ENCODE measurements at regions not wholly inside any gene's neighbourhood (a gene's known extent, or its start where the extent isn't known, plus 50 kb on each side); places are given as distances from the start of the nearest gene placed in this dataset.
A peak's percentile ranks its signal among the peaks of the same experiment; 100 is the strongest.

DNA sequence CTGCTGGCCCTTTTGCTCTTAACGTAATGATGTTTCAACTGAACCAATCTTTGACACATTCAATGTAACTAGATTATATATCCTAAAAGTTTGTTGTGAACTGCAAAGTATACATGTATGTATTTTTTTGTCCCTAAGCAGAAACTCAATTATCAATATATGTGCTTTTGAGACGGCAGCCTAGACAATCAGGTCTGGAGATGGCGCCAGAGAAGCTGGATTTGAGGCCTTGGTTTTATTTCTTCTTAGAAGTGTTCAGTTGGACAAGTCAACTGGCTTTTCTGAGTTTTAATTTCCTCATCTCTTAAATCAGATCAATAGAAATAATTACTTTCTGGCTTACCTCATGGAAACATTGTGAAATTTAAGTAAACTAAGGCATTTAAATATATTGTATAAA is 62.5 kb downstream of the DCAF8L1 start:
- no peak overlapping the region for H3K9ac ChIP-seq (replicated peaks; ENCODE audit: extremely low read depth, insufficient read depth, low read length)
- no peaks in the 10 kb centered on the region for H3K27me3 ChIP-seq (ENCODE audit: control insufficient read depth in 2 of 2, insufficient read depth in 2 of 2, low read length in 2 of 2)
- H3K9me1 ChIP-seq (replicated peaks; ENCODE audit: control insufficient read depth, extremely low read depth, insufficient read depth, low read length), result no peaks in the 10 kb centered on the region
- intact Hi-C loops (cut with micrococcal nuclease) (loop anchor here (1.0 kb wide), 1 partner anchor 668 kb away; no protein-coding TSS in a partner anchor), dilution Hi-C loops (cut with MboI; ENCODE audit: extremely low pct_ligation_motif_present, low sequenced_read_pairs) (no loop called here)
- H3K9me3 ChIP-seq (replicated peaks; ENCODE audit: control insufficient read depth, insufficient read depth, low read length), result no peaks in the 10 kb centered on the region
- H2AFZ ChIP-seq (ENCODE audit: low read depth, low read length), result no peak overlapping the region
- H3K4me3 ChIP-seq (replicated peaks in 1 of 3; ENCODE audit: insufficient read depth in 1 of 3, low read depth in 1 of 3, low read length in 3 of 3), result no peak overlapping the region
- ChIA-PET POLR2A (no interaction called here), CTCF (interaction anchor here (1.2 kb wide), 1 partner anchor 18 kb away, joined by 4 read pairs; no protein-coding TSS in a partner anchor)
- BruUV-seq (replicated peaks), result no TSS peak
- no peak for TF ChIP-seq GATA2 (IDR thresholded peaks at IDR 0.05; ENCODE audit: insufficient read depth, insufficient read length, low read depth, low read length)
- TF ChIP-seq, protein P1, sequence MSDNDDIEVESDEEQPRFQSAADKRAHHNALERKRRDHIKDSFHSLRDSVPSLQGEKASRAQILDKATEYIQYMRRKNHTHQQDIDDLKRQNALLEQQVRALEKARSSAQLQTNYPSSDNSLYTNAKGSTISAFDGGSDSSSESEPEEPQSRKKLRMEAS (IDR thresholded peaks at IDR 0.05; ENCODE audit: insufficient read depth, insufficient read length), result no peak
- TF ChIP-seq FOS (IDR thresholded peaks at IDR 0.05; ENCODE audit: borderline replicate concordance, insufficient read depth, low read length), result no peak
- TF ChIP-seq POLR2A (IDR thresholded peaks at IDR 0.05; ENCODE audit: low read depth, low read length), result no peak
- TF ChIP-seq POLR2AphosphoS5 (IDR thresholded peaks at IDR 0.05; ENCODE audit: insufficient read depth, low read depth, low read length), result no peak
- TF ChIP-seq MYC (IDR thresholded peaks at IDR 0.05; ENCODE audit: low read depth, low read length), result no peak
- no peak for TF ChIP-seq JUN (IDR thresholded peaks at IDR 0.05; ENCODE audit: borderline replicate concordance, insufficient read depth, insufficient read length, low read depth)
- no peak for TF ChIP-seq EZH2 (IDR thresholded peaks at IDR 0.05; ENCODE audit: borderline replicate concordance, low read depth, low read length, severe bottlenecking)
- TF ChIP-seq, protein P2, sequence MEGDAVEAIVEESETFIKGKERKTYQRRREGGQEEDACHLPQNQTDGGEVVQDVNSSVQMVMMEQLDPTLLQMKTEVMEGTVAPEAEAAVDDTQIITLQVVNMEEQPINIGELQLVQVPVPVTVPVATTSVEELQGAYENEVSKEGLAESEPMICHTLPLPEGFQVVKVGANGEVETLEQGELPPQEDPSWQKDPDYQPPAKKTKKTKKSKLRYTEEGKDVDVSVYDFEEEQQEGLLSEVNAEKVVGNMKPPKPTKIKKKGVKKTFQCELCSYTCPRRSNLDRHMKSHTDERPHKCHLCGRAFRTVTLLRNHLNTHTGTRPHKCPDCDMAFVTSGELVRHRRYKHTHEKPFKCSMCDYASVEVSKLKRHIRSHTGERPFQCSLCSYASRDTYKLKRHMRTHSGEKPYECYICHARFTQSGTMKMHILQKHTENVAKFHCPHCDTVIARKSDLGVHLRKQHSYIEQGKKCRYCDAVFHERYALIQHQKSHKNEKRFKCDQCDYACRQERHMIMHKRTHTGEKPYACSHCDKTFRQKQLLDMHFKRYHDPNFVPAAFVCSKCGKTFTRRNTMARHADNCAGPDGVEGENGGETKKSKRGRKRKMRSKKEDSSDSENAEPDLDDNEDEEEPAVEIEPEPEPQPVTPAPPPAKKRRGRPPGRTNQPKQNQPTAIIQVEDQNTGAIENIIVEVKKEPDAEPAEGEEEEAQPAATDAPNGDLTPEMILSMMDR (IDR thresholded peaks at IDR 0.05; ENCODE audit: extremely low read depth in 1 of 2, insufficient read depth in 1 of 2, low read depth in 1 of 2, low read length in 2 of 2), result no peak
- no peaks in the 10 kb centered on the region for H3K4me1 ChIP-seq (ENCODE audit: control insufficient read depth, extremely low read depth, insufficient read depth, low read length)
- no peaks in the 10 kb centered on the region for H4K20me1 ChIP-seq (replicated peaks; ENCODE audit: control insufficient read depth, extremely low read depth, insufficient read depth, low read length)
- FAIRE-seq, result no peak
- H3K36me3 ChIP-seq (ENCODE audit: control insufficient read depth in 2 of 2, extremely low read depth in 1 of 2, insufficient read depth in 2 of 2, low read length in 2 of 2), result no peaks in the 10 kb centered on the region
- H3K27ac ChIP-seq (ENCODE audit: insufficient read depth, low read depth, low read length), result no peak overlapping the region
- H3K79me2 ChIP-seq (ENCODE audit: control insufficient read depth, insufficient read depth, low read length), result no peaks in the 10 kb centered on the region
- DNase-seq (ENCODE audit: low read depth, low spot score), result peak; percentile 13
- no peak overlapping the region for H3K4me2 ChIP-seq (ENCODE audit: insufficient read depth, low read length)
